GM23338 (cell line): ENCODE measurements at regions not wholly inside any gene's neighbourhood (a gene's known extent, or its start where the extent isn't known, plus 50 kb on each side); places are given as distances from the start of the nearest gene placed in this dataset.

Experiments
- ATAC-seq: fragments of 200-7000 bp; cut with Tn5 transposase; 3 replicates; pipeline ENCODE4 v1.9.1; 2020
- DNase-seq: peaks from one replicate; pipeline ENCODE4 v3.0.0-alpha.2; 2015; ENCODE audit warnings: low spot score
- H2AFZ ChIP-seq: fragments of 200-600 bp; sonication (generic); 2 replicates; pipeline ENCODE4 v1.8.0; 2016; ENCODE audit warnings: antibody characterized with exemption, mild to moderate bottlenecking, moderate library complexity
- H3F3A ChIP-seq: fragments of 200-600 bp; sonication (generic); replicated peaks from 2 replicates; pipeline ENCODE4 v1.8.0; 2017; ENCODE audit warnings: antibody characterized with exemption, mixed run types, low read depth
- H3K27ac ChIP-seq: fragments of 200-600 bp; sonication (generic); 2 replicates; pipeline ENCODE4 v1.6.1; 2016; ENCODE audit warnings: low read depth
- H3K27me3 ChIP-seq: fragments of 200-600 bp; sonication (generic); 2 replicates; pipeline ENCODE4 v1.8.0; 2016; ENCODE audit warnings: mild to moderate bottlenecking, mixed run types, moderate library complexity; ENCODE audit not compliant: insufficient read depth
- H3K36me3 ChIP-seq: fragments of 200-600 bp; sonication (generic); 2 replicates; pipeline ENCODE4 v1.8.0; 2016; ENCODE audit warnings: mild to moderate bottlenecking; ENCODE audit not compliant: insufficient read depth
- H3K4me1 ChIP-seq: fragments of 200-600 bp; sonication (generic); 2 replicates; pipeline ENCODE4 v1.8.0; 2016; ENCODE audit warnings: mild to moderate bottlenecking, moderate library complexity; ENCODE audit not compliant: insufficient read depth
- H3K4me2 ChIP-seq: fragments of 200-600 bp; sonication (generic); 2 replicates; pipeline ENCODE4 v1.7.1; 2017; ENCODE audit warnings: mixed run types
- H3K4me3 ChIP-seq: fragments of 200-600 bp; sonication (generic); 2 replicates; pipeline ENCODE4 v1.6.1; 2016; ENCODE audit warnings: mixed run types
- H3K79me2 ChIP-seq: fragments of 200-600 bp; sonication (generic); replicated peaks from 2 replicates; pipeline ENCODE4 v1.8.0; 2017; ENCODE audit warnings: mild to moderate bottlenecking; ENCODE audit not compliant: insufficient read depth
- H3K9me2 ChIP-seq: fragments of 200-600 bp; sonication (generic); 2 replicates; pipeline ENCODE4 v1.8.0; 2017; ENCODE audit not compliant: insufficient read depth
- H4K20me1 ChIP-seq: fragments of 200-600 bp; sonication (generic); replicated peaks from 2 replicates; pipeline ENCODE4 v1.8.0; 2017; ENCODE audit warnings: mild to moderate bottlenecking; ENCODE audit not compliant: insufficient read depth
- H3K27ac Mint-ChIP-seq: 2 replicates; pipeline ENCODE4 v1.8.0; 2020; ENCODE audit warnings: inconsistent platforms, mild to moderate bottlenecking, moderate library complexity, mixed read lengths
- H3K27me3 Mint-ChIP-seq: 3 replicates; pipeline ENCODE4 v1.8.0; 2022; ENCODE audit warnings: low read depth, mild to moderate bottlenecking, moderate library complexity, mixed read lengths, inconsistent platforms; ENCODE audit not compliant: insufficient read depth, poor library complexity
- H3K36me3 Mint-ChIP-seq: 3 replicates; pipeline ENCODE4 v1.8.0; 2021; ENCODE audit warnings: low read depth, mild to moderate bottlenecking, inconsistent platforms, moderate library complexity, mixed read lengths
- H3K4me1 Mint-ChIP-seq: 3 replicates; pipeline ENCODE4 v1.8.0; 2020; ENCODE audit warnings: mild to moderate bottlenecking, inconsistent platforms, mixed read lengths
- H3K4me3 Mint-ChIP-seq: 3 replicates; pipeline ENCODE4 v1.8.0; 2021; ENCODE audit warnings: moderate library complexity, mild to moderate bottlenecking, inconsistent platforms, mixed read lengths
- H3K9me3 Mint-ChIP-seq: 3 replicates; pipeline ENCODE4 v1.8.0; 2020; ENCODE audit warnings: moderate library complexity, mild to moderate bottlenecking, inconsistent platforms, mixed read lengths
- ETS1 ChIP-seq: IDR thresholded peaks from 2 replicates; pipeline ENCODE4 v1.6.1; 2016; ENCODE audit warnings: antibody characterized with exemption
- EZH2 ChIP-seq: fragments of 200-600 bp; sonication (generic); IDR thresholded peaks from one replicate; pipeline ENCODE4 v1.8.0; 2017; ENCODE audit warnings: antibody characterized with exemption, mild to moderate bottlenecking, low read depth; ENCODE audit not compliant: unreplicated experiment
- ZNF114 ChIP-seq: fragments of 250-450 bp; sonication (Bioruptor Pico); IDR thresholded peaks from 2 replicates; pipeline ENCODE4 v1.5.0; 2020; ENCODE audit warnings: mild to moderate bottlenecking, moderate library complexity
- TF ChIP-seq, protein P1 (sequence below): fragments of 250-450 bp; sonication (Bioruptor Pico); IDR thresholded peaks from 2 replicates; pipeline ENCODE4 v1.5.0; 2020; ENCODE audit warnings: mild to moderate bottlenecking, moderate library complexity
- TF ChIP-seq, protein P2 (sequence below), 2 experiments: fragments of 200-600 bp in 1 of 2; sonication (generic) in 1 of 2; conservative IDR thresholded peaks; 2 replicates each; pipeline versions ENCODE4 v1.5.1 to v1.6.1; 2016 to 2017; ENCODE audit warnings: antibody characterized with exemption in 2 of 2, low read depth in 2 of 2, mild to moderate bottlenecking in 2 of 2, moderate library complexity in 1 of 2

DNA sequence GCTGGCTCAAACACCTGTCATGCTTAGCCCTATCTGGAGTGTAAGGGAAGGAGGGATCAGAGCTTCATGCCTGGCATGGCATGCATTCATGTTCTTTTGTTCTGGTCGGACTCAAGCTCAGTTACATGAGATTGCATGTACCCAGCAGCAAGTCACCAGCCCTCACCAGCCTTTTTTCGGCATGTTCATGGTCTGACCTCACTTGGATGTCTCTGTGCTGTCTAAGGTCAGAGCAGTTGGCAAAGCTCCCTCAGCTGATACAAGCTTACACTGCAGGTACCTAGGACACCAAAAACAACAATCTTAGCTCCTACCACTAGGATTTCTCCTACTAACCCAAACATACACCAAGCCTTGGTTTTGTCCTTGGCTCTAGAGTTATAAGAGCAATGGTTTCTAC lies 152.6 kb downstream of the BARX2 start:
- H3K36me3 ChIP-seq = no peaks in the 10 kb centered on the region
- no peaks in the 10 kb centered on the region for H3K4me1 Mint-ChIP-seq
- H3K9me3 Mint-ChIP-seq = peaks cover 5% of the 10 kb centered on the region; the same call in 1 of the 3 replicates
- H3K79me2 ChIP-seq = no peaks in the 10 kb centered on the region
- DNase-seq (no peak), ATAC-seq (no peak)
- no peak overlapping the region for H3K4me3 ChIP-seq
- H3K27ac Mint-ChIP-seq = no peak overlapping the region
- no peak overlapping the region for H3K4me3 Mint-ChIP-seq
- no peaks in the 10 kb centered on the region for H3K4me1 ChIP-seq
- H2AFZ ChIP-seq = no peak overlapping the region
- H3K36me3 Mint-ChIP-seq = no peaks in the 10 kb centered on the region
- H3K4me2 ChIP-seq = no peak overlapping the region
- no peaks in the 10 kb centered on the region for H3K27me3 ChIP-seq
- TF ChIP-seq ETS1 = no peak
- TF ChIP-seq EZH2 = no peak
- TF ChIP-seq, protein P1, sequence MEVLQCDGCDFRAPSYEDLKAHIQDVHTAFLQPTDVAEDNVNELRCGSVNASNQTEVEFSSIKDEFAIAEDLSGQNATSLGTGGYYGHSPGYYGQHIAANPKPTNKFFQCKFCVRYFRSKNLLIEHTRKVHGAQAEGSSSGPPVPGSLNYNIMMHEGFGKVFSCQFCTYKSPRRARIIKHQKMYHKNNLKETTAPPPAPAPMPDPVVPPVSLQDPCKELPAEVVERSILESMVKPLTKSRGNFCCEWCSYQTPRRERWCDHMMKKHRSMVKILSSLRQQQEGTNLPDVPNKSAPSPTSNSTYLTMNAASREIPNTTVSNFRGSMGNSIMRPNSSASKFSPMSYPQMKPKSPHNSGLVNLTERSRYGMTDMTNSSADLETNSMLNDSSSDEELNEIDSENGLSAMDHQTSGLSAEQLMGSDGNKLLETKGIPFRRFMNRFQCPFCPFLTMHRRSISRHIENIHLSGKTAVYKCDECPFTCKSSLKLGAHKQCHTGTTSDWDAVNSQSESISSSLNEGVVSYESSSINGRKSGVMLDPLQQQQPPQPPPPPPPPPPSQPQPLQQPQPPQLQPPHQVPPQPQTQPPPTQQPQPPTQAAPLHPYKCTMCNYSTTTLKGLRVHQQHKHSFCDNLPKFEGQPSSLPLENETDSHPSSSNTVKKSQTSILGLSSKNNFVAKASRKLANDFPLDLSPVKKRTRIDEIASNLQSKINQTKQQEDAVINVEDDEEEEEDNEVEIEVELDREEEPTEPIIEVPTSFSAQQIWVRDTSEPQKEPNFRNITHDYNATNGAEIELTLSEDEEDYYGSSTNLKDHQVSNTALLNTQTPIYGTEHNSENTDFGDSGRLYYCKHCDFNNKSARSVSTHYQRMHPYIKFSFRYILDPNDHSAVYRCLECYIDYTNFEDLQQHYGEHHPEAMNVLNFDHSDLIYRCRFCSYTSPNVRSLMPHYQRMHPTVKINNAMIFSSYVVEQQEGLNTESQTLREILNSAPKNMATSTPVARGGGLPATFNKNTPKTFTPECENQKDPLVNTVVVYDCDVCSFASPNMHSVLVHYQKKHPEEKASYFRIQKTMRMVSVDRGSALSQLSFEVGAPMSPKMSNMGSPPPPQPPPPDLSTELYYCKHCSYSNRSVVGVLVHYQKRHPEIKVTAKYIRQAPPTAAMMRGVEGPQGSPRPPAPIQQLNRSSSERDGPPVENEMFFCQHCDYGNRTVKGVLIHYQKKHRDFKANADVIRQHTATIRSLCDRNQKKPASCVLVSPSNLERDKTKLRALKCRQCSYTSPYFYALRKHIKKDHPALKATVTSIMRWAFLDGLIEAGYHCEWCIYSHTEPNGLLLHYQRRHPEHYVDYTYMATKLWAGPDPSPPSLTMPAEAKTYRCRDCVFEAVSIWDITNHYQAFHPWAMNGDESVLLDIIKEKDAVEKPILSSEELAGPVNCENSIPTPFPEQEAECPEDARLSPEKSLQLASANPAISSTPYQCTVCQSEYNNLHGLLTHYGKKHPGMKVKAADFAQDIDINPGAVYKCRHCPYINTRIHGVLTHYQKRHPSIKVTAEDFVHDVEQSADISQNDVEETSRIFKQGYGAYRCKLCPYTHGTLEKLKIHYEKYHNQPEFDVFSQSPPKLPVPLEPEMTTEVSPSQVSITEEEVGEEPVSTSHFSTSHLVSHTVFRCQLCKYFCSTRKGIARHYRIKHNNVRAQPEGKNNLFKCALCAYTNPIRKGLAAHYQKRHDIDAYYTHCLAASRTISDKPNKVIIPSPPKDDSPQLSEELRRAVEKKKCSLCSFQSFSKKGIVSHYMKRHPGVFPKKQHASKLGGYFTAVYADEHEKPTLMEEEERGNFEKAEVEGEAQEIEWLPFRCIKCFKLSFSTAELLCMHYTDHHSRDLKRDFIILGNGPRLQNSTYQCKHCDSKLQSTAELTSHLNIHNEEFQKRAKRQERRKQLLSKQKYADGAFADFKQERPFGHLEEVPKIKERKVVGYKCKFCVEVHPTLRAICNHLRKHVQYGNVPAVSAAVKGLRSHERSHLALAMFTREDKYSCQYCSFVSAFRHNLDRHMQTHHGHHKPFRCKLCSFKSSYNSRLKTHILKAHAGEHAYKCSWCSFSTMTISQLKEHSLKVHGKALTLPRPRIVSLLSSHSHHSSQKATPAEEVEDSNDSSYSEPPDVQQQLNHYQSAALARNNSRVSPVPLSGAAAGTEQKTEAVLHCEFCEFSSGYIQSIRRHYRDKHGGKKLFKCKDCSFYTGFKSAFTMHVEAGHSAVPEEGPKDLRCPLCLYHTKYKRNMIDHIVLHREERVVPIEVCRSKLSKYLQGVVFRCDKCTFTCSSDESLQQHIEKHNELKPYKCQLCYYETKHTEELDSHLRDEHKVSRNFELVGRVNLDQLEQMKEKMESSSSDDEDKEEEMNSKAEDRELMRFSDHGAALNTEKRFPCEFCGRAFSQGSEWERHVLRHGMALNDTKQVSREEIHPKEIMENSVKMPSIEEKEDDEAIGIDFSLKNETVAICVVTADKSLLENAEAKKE = no peak
- no peak for TF ChIP-seq ZNF114 (CRISPR knock-in tag)
- TF ChIP-seq, protein P2, sequence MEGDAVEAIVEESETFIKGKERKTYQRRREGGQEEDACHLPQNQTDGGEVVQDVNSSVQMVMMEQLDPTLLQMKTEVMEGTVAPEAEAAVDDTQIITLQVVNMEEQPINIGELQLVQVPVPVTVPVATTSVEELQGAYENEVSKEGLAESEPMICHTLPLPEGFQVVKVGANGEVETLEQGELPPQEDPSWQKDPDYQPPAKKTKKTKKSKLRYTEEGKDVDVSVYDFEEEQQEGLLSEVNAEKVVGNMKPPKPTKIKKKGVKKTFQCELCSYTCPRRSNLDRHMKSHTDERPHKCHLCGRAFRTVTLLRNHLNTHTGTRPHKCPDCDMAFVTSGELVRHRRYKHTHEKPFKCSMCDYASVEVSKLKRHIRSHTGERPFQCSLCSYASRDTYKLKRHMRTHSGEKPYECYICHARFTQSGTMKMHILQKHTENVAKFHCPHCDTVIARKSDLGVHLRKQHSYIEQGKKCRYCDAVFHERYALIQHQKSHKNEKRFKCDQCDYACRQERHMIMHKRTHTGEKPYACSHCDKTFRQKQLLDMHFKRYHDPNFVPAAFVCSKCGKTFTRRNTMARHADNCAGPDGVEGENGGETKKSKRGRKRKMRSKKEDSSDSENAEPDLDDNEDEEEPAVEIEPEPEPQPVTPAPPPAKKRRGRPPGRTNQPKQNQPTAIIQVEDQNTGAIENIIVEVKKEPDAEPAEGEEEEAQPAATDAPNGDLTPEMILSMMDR (conservative IDR thresholded peaks at IDR 0.05; ENCODE audit: low read depth in 2 of 2) = no peak
- no peak overlapping the region for H3K27ac ChIP-seq
- no peaks in the 10 kb centered on the region for H3F3A ChIP-seq
- no peaks in the 10 kb centered on the region for H3K9me2 ChIP-seq
- H3K27me3 Mint-ChIP-seq = no peaks in the 10 kb centered on the region
- no peaks in the 10 kb centered on the region for H4K20me1 ChIP-seq
